Progenitor cell of endocrine pancreas (in vitro differentiated cells): ENCODE measurements at regions not wholly inside any gene's neighbourhood (a gene's known extent, or its start where the extent isn't known, plus 50 kb on each side); places are given as distances from the start of the nearest gene placed in this dataset.

ENCODE experiments used
- DNase-seq: peaks from one replicate; pipeline ENCODE4 v3.0.0; 2021; ENCODE audit warnings: low spot score; ENCODE audit not compliant: unreplicated experiment
- H3K27ac Mint-ChIP-seq: 2 replicates; pipeline ENCODE4 v1.8.0; 2021; ENCODE audit warnings: mild to moderate bottlenecking, moderate library complexity, mixed read lengths
- H3K27me3 Mint-ChIP-seq: 2 replicates; pipeline ENCODE4 v1.8.0; 2021; ENCODE audit warnings: mixed read lengths
- H3K36me3 Mint-ChIP-seq: 2 replicates; pipeline ENCODE4 v1.8.0; 2022; ENCODE audit warnings: mixed read lengths; ENCODE audit not compliant: insufficient read depth
- H3K4me1 Mint-ChIP-seq: 2 replicates; pipeline ENCODE4 v1.8.0; 2021; ENCODE audit warnings: low read depth, mixed read lengths
- H3K4me3 Mint-ChIP-seq: 2 replicates; pipeline ENCODE4 v1.8.0; 2021; ENCODE audit warnings: low read depth, mild to moderate bottlenecking, moderate library complexity, mixed read lengths
- H3K9me3 Mint-ChIP-seq: 2 replicates; pipeline ENCODE4 v1.8.0; 2021; ENCODE audit warnings: low read depth, mixed read lengths
- TF ChIP-seq, protein P1 (sequence below): fragments of 200-600 bp; sonication (generic); IDR thresholded peaks from one replicate; pipeline ENCODE4 v1.5.0; 2021; ENCODE audit warnings: antibody characterized with exemption, mild to moderate bottlenecking; ENCODE audit not compliant: unreplicated experiment

- no peak for DNase-seq
- no peaks in the 10 kb centered on the region for H3K9me3 Mint-ChIP-seq
- H3K4me1 Mint-ChIP-seq, result no peaks in the 10 kb centered on the region
- H3K4me3 Mint-ChIP-seq, result no peak overlapping the region
- no peak overlapping the region for H3K27ac Mint-ChIP-seq
- no peaks in the 10 kb centered on the region for H3K36me3 Mint-ChIP-seq
- TF ChIP-seq, protein P1, sequence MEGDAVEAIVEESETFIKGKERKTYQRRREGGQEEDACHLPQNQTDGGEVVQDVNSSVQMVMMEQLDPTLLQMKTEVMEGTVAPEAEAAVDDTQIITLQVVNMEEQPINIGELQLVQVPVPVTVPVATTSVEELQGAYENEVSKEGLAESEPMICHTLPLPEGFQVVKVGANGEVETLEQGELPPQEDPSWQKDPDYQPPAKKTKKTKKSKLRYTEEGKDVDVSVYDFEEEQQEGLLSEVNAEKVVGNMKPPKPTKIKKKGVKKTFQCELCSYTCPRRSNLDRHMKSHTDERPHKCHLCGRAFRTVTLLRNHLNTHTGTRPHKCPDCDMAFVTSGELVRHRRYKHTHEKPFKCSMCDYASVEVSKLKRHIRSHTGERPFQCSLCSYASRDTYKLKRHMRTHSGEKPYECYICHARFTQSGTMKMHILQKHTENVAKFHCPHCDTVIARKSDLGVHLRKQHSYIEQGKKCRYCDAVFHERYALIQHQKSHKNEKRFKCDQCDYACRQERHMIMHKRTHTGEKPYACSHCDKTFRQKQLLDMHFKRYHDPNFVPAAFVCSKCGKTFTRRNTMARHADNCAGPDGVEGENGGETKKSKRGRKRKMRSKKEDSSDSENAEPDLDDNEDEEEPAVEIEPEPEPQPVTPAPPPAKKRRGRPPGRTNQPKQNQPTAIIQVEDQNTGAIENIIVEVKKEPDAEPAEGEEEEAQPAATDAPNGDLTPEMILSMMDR, result no peak
- no peaks in the 10 kb centered on the region for H3K27me3 Mint-ChIP-seq
Measured at GRCh38 chr13:90300015-90300414, 1047.5 kb upstream of the MIR17HG start.

GRCh38 chr13:90302107-90302506 is 1045.4 kb upstream of the MIR17HG start:
- H3K27ac Mint-ChIP-seq, result no peak overlapping the region
- H3K4me3 Mint-ChIP-seq, result no peak overlapping the region
- no peaks in the 10 kb centered on the region for H3K9me3 Mint-ChIP-seq
- H3K36me3 Mint-ChIP-seq, result no peaks in the 10 kb centered on the region
- H3K4me1 Mint-ChIP-seq, result no peaks in the 10 kb centered on the region
- TF ChIP-seq, protein P1, result no peak
- H3K27me3 Mint-ChIP-seq, result no peaks in the 10 kb centered on the region
- no peak for DNase-seq

DNA sequence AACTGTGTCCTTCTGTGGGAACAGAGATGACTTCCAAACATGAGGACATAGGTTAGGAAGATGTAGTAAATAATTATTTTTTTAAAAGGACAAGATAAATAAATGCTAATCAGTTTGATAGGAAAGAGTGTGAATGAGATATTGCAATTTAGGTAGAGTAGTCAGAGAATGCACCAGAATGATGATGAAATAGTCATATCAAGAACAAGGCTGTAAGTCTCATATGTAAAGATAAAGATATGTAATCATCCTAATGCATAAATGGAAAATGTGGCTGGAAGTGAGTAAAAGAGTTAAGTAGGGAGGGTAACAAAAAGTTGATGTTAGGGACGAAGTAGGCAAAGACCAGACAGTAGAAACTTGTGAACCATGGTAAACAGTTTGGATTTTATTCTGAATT is 1041.7 kb upstream of the MIR17HG start:
- DNase-seq, result no peak
- Mint-ChIP-seq H3K9me3 (peaks cover 2% of the 10 kb centered on the region), H3K36me3 (no peaks in the 10 kb centered on the region), H3K4me3 (no peak overlapping the region), H3K4me1 (peaks cover 2% of the 10 kb centered on the region), H3K27ac (no peak overlapping the region), H3K27me3 (no peaks in the 10 kb centered on the region)
- TF ChIP-seq, protein P1, result no peak

DNA sequence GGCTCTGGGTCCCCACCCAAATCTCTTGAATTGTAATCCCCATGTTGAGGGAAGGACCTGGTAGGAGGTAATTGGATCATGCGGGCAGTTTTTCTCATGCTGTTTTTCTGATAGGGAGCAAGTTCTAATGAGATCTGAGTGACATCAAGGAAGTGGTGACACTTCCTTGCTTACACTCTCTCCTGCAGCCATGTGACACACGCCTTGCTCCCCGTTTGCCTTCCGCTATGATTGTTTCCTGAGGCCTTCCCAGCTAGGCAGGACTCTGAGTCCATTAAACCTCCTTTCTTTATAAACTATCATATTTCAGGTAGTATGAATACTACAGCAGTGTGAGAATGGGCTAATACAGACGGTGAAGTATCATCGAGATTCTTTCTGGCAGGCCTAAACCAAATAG is 1040.4 kb upstream of the MIR17HG start:
- TF ChIP-seq, protein P1, result no peak
- Mint-ChIP-seq H3K4me1 (peaks cover 2% of the 10 kb centered on the region), H3K36me3 (no peaks in the 10 kb centered on the region), H3K27ac (no peak overlapping the region), H3K27me3 (no peaks in the 10 kb centered on the region), H3K4me3 (no peak overlapping the region), H3K9me3 (peaks cover 2% of the 10 kb centered on the region)
- DNase-seq, result no peak

GRCh38 chr13:90308249-90308648 is 1039.2 kb upstream of the MIR17HG start:
- Mint-ChIP-seq H3K4me3 (no peak overlapping the region), H3K36me3 (no peaks in the 10 kb centered on the region), H3K27me3 (no peaks in the 10 kb centered on the region), H3K9me3 (peaks cover 2% of the 10 kb centered on the region), H3K4me1 (peaks cover 2% of the 10 kb centered on the region), H3K27ac (no peak overlapping the region)
- TF ChIP-seq, protein P1, result no peak
- no peak for DNase-seq

DNA sequence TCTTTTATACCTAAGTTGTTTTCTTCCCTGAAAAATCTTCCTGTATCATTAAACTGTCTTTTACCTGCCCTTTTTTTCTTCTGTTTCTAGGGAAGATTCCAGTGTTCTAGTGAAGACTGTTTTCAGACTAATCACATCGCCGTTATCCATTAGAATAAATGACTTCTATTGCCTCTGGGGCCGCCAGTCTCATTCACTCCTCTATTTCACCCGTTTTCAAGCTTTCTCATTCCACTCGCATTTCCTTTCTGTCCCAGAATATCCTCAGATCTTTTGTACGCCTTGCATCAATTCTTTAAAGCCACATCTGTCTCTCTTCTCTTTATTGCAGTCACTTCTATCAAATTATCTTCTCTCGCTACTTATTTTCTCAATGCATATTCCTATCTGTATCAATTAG is 1035.6 kb upstream of the MIR17HG start:
- Mint-ChIP-seq H3K9me3 (peaks cover 2% of the 10 kb centered on the region), H3K4me3 (no peak overlapping the region), H3K36me3 (no peaks in the 10 kb centered on the region), H3K4me1 (peaks cover 6% of the 10 kb centered on the region), H3K27me3 (no peaks in the 10 kb centered on the region), H3K27ac (no peak overlapping the region)
- no peak for DNase-seq
- TF ChIP-seq, protein P1, result no peak
